ENCODE measurements at regions not wholly inside any gene's neighbourhood (a gene's known extent, or its start where the extent isn't known, plus 50 kb on each side); places are given as distances from the start of the nearest gene placed in this dataset.

DNA sequence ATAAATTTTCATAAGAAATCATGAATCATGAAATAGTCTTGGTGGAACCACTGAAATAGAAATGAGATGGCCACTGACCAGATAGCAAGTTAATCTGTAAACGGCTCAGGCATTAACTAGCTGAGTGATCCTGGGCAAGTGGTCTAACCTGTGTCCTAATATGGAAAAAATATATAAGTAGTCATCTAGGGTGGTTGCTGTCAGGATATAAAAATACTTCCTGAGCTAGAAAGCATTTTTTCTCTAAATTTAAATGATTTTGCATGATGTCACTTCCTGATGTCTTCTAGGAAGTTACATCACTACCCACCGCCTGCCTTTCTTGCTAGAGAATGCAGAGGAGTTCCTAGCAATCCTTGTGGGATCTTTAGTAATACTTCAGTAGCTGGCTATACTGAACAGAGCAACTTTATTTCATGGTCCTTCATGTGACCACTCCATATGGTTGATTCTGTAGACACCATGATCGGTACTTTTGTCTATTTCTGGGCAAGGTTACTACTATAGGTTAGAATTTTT is 228.1 kb upstream of the CEP162 start:
- FAIRE-seq: no peak
- ChIA-PET CTCF (ENCODE audit: low intra/inter-chr PET ratio, low total read pairs) (no interaction called here), POLR2A (no interaction called here)
- TF ChIP-seq GTF2F1 (IDR thresholded peaks at IDR 0.05; ENCODE audit: low read length) (no peak), YEATS2 (CRISPR knock-in tag; IDR thresholded peaks at IDR 0.05; ENCODE audit: borderline replicate concordance) (no peak), HNRNPH1 (optimal IDR thresholded peaks at IDR 0.05; ENCODE audit: low read depth, low read length) (no peak), PHF21A (CRISPR knock-in tag; IDR thresholded peaks at IDR 0.05) (no peak), RBFOX2 (IDR thresholded peaks at IDR 0.05; ENCODE audit: low read depth, low read length) (no peak), ZNF225 (CRISPR knock-in tag; IDR thresholded peaks at IDR 0.05) (no peak), ZNF607 (CRISPR knock-in tag; IDR thresholded peaks at IDR 0.05; ENCODE audit: borderline replicate concordance) (no peak), MZF1 (CRISPR knock-in tag; IDR thresholded peaks at IDR 0.05; ENCODE audit: borderline replicate concordance) (no peak), MEIS1 (CRISPR knock-in tag; IDR thresholded peaks at IDR 0.05; ENCODE audit: borderline replicate concordance) (no peak), ARID2 (CRISPR knock-in tag; IDR thresholded peaks at IDR 0.05; ENCODE audit: borderline replicate concordance) (no peak), PHF8 (CRISPR knock-in tag; IDR thresholded peaks at IDR 0.05) (no peak), ZNF260 (CRISPR knock-in tag; IDR thresholded peaks at IDR 0.05; ENCODE audit: borderline replicate concordance, low read depth) (no peak), ZNF234 (CRISPR knock-in tag; conservative IDR thresholded peaks at IDR 0.05) (no peak)
- TF ChIP-seq, protein P1, sequence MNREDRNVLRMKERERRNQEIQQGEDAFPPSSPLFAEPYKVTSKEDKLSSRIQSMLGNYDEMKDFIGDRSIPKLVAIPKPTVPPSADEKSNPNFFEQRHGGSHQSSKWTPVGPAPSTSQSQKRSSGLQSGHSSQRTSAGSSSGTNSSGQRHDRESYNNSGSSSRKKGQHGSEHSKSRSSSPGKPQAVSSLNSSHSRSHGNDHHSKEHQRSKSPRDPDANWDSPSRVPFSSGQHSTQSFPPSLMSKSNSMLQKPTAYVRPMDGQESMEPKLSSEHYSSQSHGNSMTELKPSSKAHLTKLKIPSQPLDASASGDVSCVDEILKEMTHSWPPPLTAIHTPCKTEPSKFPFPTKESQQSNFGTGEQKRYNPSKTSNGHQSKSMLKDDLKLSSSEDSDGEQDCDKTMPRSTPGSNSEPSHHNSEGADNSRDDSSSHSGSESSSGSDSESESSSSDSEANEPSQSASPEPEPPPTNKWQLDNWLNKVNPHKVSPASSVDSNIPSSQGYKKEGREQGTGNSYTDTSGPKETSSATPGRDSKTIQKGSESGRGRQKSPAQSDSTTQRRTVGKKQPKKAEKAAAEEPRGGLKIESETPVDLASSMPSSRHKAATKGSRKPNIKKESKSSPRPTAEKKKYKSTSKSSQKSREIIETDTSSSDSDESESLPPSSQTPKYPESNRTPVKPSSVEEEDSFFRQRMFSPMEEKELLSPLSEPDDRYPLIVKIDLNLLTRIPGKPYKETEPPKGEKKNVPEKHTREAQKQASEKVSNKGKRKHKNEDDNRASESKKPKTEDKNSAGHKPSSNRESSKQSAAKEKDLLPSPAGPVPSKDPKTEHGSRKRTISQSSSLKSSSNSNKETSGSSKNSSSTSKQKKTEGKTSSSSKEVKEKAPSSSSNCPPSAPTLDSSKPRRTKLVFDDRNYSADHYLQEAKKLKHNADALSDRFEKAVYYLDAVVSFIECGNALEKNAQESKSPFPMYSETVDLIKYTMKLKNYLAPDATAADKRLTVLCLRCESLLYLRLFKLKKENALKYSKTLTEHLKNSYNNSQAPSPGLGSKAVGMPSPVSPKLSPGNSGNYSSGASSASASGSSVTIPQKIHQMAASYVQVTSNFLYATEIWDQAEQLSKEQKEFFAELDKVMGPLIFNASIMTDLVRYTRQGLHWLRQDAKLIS (CRISPR knock-in tag; IDR thresholded peaks at IDR 0.05): no peak
- TF ChIP-seq, protein P2, sequence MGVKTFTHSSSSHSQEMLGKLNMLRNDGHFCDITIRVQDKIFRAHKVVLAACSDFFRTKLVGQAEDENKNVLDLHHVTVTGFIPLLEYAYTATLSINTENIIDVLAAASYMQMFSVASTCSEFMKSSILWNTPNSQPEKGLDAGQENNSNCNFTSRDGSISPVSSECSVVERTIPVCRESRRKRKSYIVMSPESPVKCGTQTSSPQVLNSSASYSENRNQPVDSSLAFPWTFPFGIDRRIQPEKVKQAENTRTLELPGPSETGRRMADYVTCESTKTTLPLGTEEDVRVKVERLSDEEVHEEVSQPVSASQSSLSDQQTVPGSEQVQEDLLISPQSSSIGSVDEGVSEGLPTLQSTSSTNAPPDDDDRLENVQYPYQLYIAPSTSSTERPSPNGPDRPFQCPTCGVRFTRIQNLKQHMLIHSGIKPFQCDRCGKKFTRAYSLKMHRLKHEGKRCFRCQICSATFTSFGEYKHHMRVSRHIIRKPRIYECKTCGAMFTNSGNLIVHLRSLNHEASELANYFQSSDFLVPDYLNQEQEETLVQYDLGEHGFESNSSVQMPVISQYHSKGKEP (CRISPR knock-in tag; IDR thresholded peaks at IDR 0.05): no peak
- TF ChIP-seq, protein P3, sequence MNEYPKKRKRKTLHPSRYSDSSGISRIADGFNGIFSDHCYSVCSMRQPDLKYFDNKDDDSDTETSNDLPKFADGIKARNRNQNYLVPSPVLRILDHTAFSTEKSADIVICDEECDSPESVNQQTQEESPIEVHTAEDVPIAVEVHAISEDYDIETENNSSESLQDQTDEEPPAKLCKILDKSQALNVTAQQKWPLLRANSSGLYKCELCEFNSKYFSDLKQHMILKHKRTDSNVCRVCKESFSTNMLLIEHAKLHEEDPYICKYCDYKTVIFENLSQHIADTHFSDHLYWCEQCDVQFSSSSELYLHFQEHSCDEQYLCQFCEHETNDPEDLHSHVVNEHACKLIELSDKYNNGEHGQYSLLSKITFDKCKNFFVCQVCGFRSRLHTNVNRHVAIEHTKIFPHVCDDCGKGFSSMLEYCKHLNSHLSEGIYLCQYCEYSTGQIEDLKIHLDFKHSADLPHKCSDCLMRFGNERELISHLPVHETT (CRISPR knock-in tag; conservative IDR thresholded peaks at IDR 0.05): no peak
- TF ChIP-seq, protein P4, sequence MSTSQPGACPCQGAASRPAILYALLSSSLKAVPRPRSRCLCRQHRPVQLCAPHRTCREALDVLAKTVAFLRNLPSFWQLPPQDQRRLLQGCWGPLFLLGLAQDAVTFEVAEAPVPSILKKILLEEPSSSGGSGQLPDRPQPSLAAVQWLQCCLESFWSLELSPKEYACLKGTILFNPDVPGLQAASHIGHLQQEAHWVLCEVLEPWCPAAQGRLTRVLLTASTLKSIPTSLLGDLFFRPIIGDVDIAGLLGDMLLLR (CRISPR knock-in tag; IDR thresholded peaks at IDR 0.05): no peak
- TF ChIP-seq, protein P5, sequence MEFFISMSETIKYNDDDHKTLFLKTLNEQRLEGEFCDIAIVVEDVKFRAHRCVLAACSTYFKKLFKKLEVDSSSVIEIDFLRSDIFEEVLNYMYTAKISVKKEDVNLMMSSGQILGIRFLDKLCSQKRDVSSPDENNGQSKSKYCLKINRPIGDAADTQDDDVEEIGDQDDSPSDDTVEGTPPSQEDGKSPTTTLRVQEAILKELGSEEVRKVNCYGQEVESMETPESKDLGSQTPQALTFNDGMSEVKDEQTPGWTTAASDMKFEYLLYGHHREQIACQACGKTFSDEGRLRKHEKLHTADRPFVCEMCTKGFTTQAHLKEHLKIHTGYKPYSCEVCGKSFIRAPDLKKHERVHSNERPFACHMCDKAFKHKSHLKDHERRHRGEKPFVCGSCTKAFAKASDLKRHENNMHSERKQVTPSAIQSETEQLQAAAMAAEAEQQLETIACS (CRISPR knock-in tag; IDR thresholded peaks at IDR 0.05): no peak

More for the DNA sequence above, 228.1 kb upstream of the CEP162 start:
- H4K20me1 ChIP-seq (ENCODE audit: insufficient read depth, low read length): no peaks in the 10 kb centered on the region
- no peaks in the 10 kb centered on the region; a peak in 1 of 5 replicates for H3K27me3 ChIP-seq (ENCODE audit: control insufficient read depth in 1 of 2, insufficient read depth in 2 of 2, low read length in 2 of 2)
- H3K4me2 ChIP-seq (ENCODE audit: low read depth, low read length): no peak overlapping the region
- H3K36me3 ChIP-seq (replicated peaks in 1 of 2; ENCODE audit: control insufficient read depth in 1 of 2, insufficient read depth in 2 of 2, low read length in 2 of 2): no peaks in the 10 kb centered on the region
- in situ Hi-C loops (cut with HindIII; ENCODE audit: extremely low pct_ligation_motif_present, low pct_unique_long_range_greater_than_20kb): no loop called here
- H3K9me3 ChIP-seq (ENCODE audit: low read length): no peaks in the 10 kb centered on the region
- no peak for ATAC-seq
- no peaks in the 10 kb centered on the region for H3K4me1 ChIP-seq (ENCODE audit: insufficient read depth, low read length)
- no peak overlapping the region for H2AFZ ChIP-seq (ENCODE audit: low read length)
- H3K27ac ChIP-seq (ENCODE audit: extremely low read length, insufficient read depth, low read length): no peak overlapping the region
- no peak overlapping the region for H3K4me3 ChIP-seq (replicated peaks in 1 of 3; ENCODE audit: insufficient read depth in 1 of 3, low read depth in 2 of 3, low read length in 3 of 3)
- H3K9ac ChIP-seq (ENCODE audit: insufficient read depth, low read depth, low read length): no peak overlapping the region
- DNase-seq (ENCODE audit: low spot score): no peak
- BruUV-seq (replicated peaks): no TSS peak
- 3% methylated on average over 3 of the region's 3 CpGs for WGBS (ENCODE audit: low lambda C conversion rate)
- H3K79me2 ChIP-seq (ENCODE audit: insufficient read depth, low read length): no peaks in the 10 kb centered on the region
- intact Hi-C loops (cut with micrococcal nuclease; ENCODE audit: unreplicated experiment): no loop called here
